Bronchial epithelial cell (primary cell): ENCODE measurements at regions not wholly inside any gene's neighbourhood (a gene's known extent, or its start where the extent isn't known, plus 50 kb on each side); places are given as distances from the start of the nearest gene placed in this dataset.

ENCODE experiments used
- DNase-seq: peaks from one replicate; pipeline ENCODE4 v3.0.0-alpha.2; 2010; ENCODE audit warnings: low read depth
- FAIRE-seq: peaks from 2 replicates; lab custom pipeline; 2011; peaks lifted over from hg19 to GRCh38; lab: Jason Lieb, UNC
- H3K27me3 ChIP-seq: 2 replicates; pipeline ENCODE4 v1.5.1; 2011; ENCODE audit warnings: low read length; ENCODE audit not compliant: control insufficient read depth, insufficient read depth
- H3K36me3 ChIP-seq: 2 replicates; pipeline ENCODE4 v1.5.1; 2011; ENCODE audit warnings: low read length; ENCODE audit not compliant: control insufficient read depth, insufficient read depth
- H3K4me3 ChIP-seq: 2 replicates; pipeline ENCODE4 v1.5.1; 2011; ENCODE audit warnings: mild to moderate bottlenecking, low read depth, low read length, control low read depth
- CTCF ChIP-seq: IDR thresholded peaks from 2 replicates; pipeline ENCODE4 v1.5.1; 2011; ENCODE audit warnings: mild to moderate bottlenecking, moderate library complexity, low read length, control low read depth, inconsistent platforms; ENCODE audit not compliant: insufficient read depth, severe bottlenecking

- FAIRE-seq: peak; percentile 64
- TF ChIP-seq CTCF: no peak
Observed at GRCh38 chr9:107229241-107229741, 53.8 kb upstream of the RAD23B start.

More at GRCh38 chr9:107229241-107229741, 53.8 kb upstream of the RAD23B start:
- Histone ChIP-seq H3K4me3 (no peak overlapping the region), H3K36me3 (no peaks in the 10 kb centered on the region), H3K27me3 (no peaks in the 10 kb centered on the region)
- DNase-seq: no peak
